GM21515 (cell line): ENCODE measurements at regions not wholly inside any gene's neighbourhood (a gene's known extent, or its start where the extent isn't known, plus 50 kb on each side); places are given as distances from the start of the nearest gene placed in this dataset.

Experiments used
- ATAC-seq: cut with Tn5 transposase; IDR thresholded peaks from one replicate; pipeline ENCODE4 v1.9.1; 2021; ENCODE audit not compliant: unreplicated experiment

GRCh38 chr2:80706541-80706940, 402.0 kb upstream of the LRRTM1 start:
- ATAC-seq, result no peak

GRCh38 chr2:80703532-80703931, 399.0 kb upstream of the LRRTM1 start:
- ATAC-seq, result no peak

GRCh38 chr2:80700961-80701360, 396.4 kb upstream of the LRRTM1 start:
- no peak for ATAC-seq
